ENCODE measurements at regions not wholly inside any gene's neighbourhood (a gene's known extent, or its start where the extent isn't known, plus 50 kb on each side); places are given as distances from the start of the nearest gene placed in this dataset.

GRCh38 chr5:29942089-29942488 is 1251.4 kb upstream of the CDH6 start:
- Histone ChIP-seq H3K27ac (ENCODE audit: insufficient read depth, low read depth, low read length) (no peak overlapping the region), H3K27me3 (ENCODE audit: control insufficient read depth in 2 of 2, insufficient read depth in 2 of 2, low read length in 2 of 2) (no peaks in the 10 kb centered on the region), H3K36me3 (ENCODE audit: control insufficient read depth in 2 of 2, extremely low read depth in 1 of 2, insufficient read depth in 2 of 2, low read length in 2 of 2) (no peaks in the 10 kb centered on the region), H3K79me2 (ENCODE audit: control insufficient read depth, insufficient read depth, low read length) (no peaks in the 10 kb centered on the region), H3K9me3 (replicated peaks; ENCODE audit: control insufficient read depth, insufficient read depth, low read length) (peaks cover 3% of the 10 kb centered on the region), H3K9ac (replicated peaks; ENCODE audit: extremely low read depth, insufficient read depth, low read length) (no peak overlapping the region), H3K4me1 (ENCODE audit: control insufficient read depth, extremely low read depth, insufficient read depth, low read length) (no peaks in the 10 kb centered on the region), H4K20me1 (replicated peaks; ENCODE audit: control insufficient read depth, extremely low read depth, insufficient read depth, low read length) (no peaks in the 10 kb centered on the region), H3K4me2 (ENCODE audit: insufficient read depth, low read length) (no peak overlapping the region), H2AFZ (ENCODE audit: low read depth, low read length) (no peak overlapping the region), H3K4me3 (replicated peaks in 1 of 3; ENCODE audit: insufficient read depth in 1 of 3, low read depth in 1 of 3, low read length in 3 of 3) (no peak overlapping the region), H3K9me1 (replicated peaks; ENCODE audit: control insufficient read depth, extremely low read depth, insufficient read depth, low read length) (no peaks in the 10 kb centered on the region)
- DNase-seq (ENCODE audit: low read depth, low spot score) (no peak), FAIRE-seq (no peak)
- POLR2A ChIA-PET = no interaction called here
- no peak for TF ChIP-seq MYC (IDR thresholded peaks at IDR 0.05; ENCODE audit: low read depth, low read length)
- no peak for TF ChIP-seq JUN (IDR thresholded peaks at IDR 0.05; ENCODE audit: borderline replicate concordance, insufficient read depth, insufficient read length, low read depth)
- no peak for TF ChIP-seq GATA2 (IDR thresholded peaks at IDR 0.05; ENCODE audit: insufficient read depth, insufficient read length, low read depth, low read length)
- TF ChIP-seq MAX (IDR thresholded peaks at IDR 0.05; ENCODE audit: insufficient read depth, insufficient read length) = no peak
- TF ChIP-seq, protein P1, sequence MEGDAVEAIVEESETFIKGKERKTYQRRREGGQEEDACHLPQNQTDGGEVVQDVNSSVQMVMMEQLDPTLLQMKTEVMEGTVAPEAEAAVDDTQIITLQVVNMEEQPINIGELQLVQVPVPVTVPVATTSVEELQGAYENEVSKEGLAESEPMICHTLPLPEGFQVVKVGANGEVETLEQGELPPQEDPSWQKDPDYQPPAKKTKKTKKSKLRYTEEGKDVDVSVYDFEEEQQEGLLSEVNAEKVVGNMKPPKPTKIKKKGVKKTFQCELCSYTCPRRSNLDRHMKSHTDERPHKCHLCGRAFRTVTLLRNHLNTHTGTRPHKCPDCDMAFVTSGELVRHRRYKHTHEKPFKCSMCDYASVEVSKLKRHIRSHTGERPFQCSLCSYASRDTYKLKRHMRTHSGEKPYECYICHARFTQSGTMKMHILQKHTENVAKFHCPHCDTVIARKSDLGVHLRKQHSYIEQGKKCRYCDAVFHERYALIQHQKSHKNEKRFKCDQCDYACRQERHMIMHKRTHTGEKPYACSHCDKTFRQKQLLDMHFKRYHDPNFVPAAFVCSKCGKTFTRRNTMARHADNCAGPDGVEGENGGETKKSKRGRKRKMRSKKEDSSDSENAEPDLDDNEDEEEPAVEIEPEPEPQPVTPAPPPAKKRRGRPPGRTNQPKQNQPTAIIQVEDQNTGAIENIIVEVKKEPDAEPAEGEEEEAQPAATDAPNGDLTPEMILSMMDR (IDR thresholded peaks at IDR 0.05; ENCODE audit: extremely low read depth in 1 of 2, insufficient read depth in 1 of 2, low read depth in 1 of 2, low read length in 2 of 2) = no peak
- no peak for TF ChIP-seq FOS (IDR thresholded peaks at IDR 0.05; ENCODE audit: borderline replicate concordance, insufficient read depth, low read length)
- TF ChIP-seq EZH2 (IDR thresholded peaks at IDR 0.05; ENCODE audit: borderline replicate concordance, low read depth, low read length, severe bottlenecking) = no peak
- TF ChIP-seq POLR2AphosphoS5 (IDR thresholded peaks at IDR 0.05; ENCODE audit: insufficient read depth, low read depth, low read length) = no peak
- no peak for TF ChIP-seq POLR2A (IDR thresholded peaks at IDR 0.05; ENCODE audit: low read depth, low read length)
- intact Hi-C loops (cut with micrococcal nuclease) = no loop called here
- dilution Hi-C loops (cut with MboI; ENCODE audit: extremely low pct_ligation_motif_present, low sequenced_read_pairs) = no loop called here
- BruUV-seq (replicated peaks) = no TSS peak
- CTCF ChIA-PET = no interaction called here

Data from endothelial cell of umbilical vein (primary cell).